Cardiac muscle cell (in vitro differentiated cells and primary cell): ENCODE measurements at regions not wholly inside any gene's neighbourhood (a gene's known extent, or its start where the extent isn't known, plus 50 kb on each side); places are given as distances from the start of the nearest gene placed in this dataset.

Experiments
- DNase-seq, 2 donors: peaks; one replicate each; pipeline versions ENCODE4 v3.0.0 to v3.0.0-alpha.2; 2010 to 2017; ENCODE audit warnings: low read depth in 1 of 2, low spot score in 1 of 2
- H3K27ac ChIP-seq: fragments of 200-600 bp; sonication (generic); 2 replicates; pipeline ENCODE4 v1.5.1; 2016
- H3K27me3 ChIP-seq: fragments of 200-600 bp; sonication (generic); 2 replicates; pipeline ENCODE4 v1.6.0; 2016; ENCODE audit warnings: control low read depth
- H3K36me3 ChIP-seq: fragments of 200-600 bp; sonication (generic); 2 replicates; pipeline ENCODE4 v1.5.1; 2016; ENCODE audit warnings: control low read depth
- H3K4me1 ChIP-seq: fragments of 200-600 bp; sonication (generic); 2 replicates; pipeline ENCODE4 v1.8.1; 2017; ENCODE audit warnings: low read depth, mild to moderate bottlenecking, mixed run types
- H3K4me3 ChIP-seq: fragments of 200-600 bp; sonication (generic); 2 replicates; pipeline ENCODE4 v1.5.1; 2016; ENCODE audit warnings: mild to moderate bottlenecking
- H3K9me3 ChIP-seq: fragments of 200-600 bp; sonication (generic); 2 replicates; pipeline ENCODE4 v1.5.1; 2017; ENCODE audit warnings: low read depth, mild to moderate bottlenecking, control low read depth
- TF ChIP-seq, protein P1 (sequence below): IDR thresholded peaks from 2 replicates; pipeline ENCODE4 v1.5.1; 2012; ENCODE audit warnings: low read depth, mild to moderate bottlenecking, low read length

DNA sequence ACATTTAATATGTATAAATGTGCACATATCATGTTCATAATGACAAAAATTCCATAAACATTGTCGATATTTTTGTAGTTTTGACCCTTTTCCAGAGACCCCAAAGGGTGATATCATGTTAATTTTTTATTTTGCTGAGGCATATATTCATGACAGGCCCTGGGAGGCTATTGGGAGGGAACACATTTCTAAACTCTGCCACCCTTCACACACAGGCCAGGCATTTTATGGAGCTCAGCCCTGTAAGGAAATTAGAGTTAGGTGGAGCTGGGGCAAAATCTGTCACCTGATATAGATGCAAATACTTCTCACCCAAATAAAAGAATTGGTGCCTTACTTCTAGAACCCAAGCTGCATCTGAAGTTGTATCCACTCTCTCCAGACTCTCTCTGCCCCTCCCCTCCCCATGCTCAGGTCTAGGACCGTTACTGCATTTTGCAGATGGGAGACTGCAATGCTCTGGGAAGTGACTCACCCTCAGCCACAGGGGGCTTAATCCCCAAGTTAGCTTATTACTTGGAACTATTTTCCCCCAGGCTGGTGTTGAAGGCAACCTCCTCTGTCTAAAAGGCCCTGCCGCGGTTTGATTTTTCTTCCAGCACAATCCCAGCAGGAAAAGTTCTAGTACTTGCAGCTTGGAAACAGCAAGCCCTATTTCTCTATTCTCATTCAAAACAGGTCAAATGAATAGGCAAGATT lies 238.9 kb downstream of the EMP1 start:
- Histone ChIP-seq H3K9me3 (no peaks in the 10 kb centered on the region), H3K27ac (no peak overlapping the region), H3K27me3 (no peaks in the 10 kb centered on the region), H3K4me3 (no peak overlapping the region), H3K36me3 (no peaks in the 10 kb centered on the region), H3K4me1 (peaks cover 6% of the 10 kb centered on the region)
- DNase-seq = no peak
- TF ChIP-seq, protein P1, sequence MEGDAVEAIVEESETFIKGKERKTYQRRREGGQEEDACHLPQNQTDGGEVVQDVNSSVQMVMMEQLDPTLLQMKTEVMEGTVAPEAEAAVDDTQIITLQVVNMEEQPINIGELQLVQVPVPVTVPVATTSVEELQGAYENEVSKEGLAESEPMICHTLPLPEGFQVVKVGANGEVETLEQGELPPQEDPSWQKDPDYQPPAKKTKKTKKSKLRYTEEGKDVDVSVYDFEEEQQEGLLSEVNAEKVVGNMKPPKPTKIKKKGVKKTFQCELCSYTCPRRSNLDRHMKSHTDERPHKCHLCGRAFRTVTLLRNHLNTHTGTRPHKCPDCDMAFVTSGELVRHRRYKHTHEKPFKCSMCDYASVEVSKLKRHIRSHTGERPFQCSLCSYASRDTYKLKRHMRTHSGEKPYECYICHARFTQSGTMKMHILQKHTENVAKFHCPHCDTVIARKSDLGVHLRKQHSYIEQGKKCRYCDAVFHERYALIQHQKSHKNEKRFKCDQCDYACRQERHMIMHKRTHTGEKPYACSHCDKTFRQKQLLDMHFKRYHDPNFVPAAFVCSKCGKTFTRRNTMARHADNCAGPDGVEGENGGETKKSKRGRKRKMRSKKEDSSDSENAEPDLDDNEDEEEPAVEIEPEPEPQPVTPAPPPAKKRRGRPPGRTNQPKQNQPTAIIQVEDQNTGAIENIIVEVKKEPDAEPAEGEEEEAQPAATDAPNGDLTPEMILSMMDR = no peak

DNA sequence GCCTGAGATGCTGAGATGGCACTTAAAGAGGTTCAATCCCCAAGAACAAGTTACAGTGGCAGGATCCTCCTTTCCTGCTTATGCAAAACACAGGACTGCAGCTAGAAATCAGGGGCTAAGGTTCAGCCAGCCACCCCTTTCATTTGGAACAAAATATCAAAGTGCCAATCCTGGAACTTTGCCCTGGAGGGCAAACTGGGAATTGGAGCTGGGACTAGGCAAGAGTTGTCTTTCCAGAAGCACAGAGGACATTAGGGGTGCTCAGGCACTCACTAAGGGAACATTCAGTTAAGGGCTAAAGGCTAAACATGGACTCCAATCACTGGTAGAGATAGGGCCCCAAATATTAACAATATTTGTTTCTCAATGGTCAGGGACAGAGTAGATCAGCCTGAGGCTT lies 237.2 kb downstream of the EMP1 start:
- DNase-seq = no peak

DNA sequence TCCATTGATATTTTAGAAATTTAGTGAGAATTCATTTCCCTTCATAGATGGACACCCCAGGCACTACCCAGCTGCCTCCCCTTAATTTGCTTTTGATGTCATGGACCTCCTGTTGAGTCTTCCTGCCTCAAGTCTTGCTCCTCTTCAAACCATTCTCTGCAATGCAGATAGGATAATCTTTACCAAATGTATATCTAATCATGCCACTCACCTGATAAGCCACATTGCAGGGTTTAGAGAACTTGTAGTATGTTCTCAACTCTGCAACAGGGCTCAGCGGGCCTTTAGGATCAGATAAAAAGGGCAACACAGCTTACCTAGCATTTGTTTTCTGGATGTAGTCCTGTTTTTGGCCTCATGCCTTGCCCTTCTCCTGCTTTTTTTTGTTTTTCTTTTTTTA lies 234.5 kb downstream of the EMP1 start:
- H3K36me3 ChIP-seq = no peaks in the 10 kb centered on the region
- DNase-seq = no peak
- H3K4me3 ChIP-seq = no peak overlapping the region
- no peak overlapping the region for H3K27ac ChIP-seq
- no peaks in the 10 kb centered on the region for H3K9me3 ChIP-seq
- TF ChIP-seq, protein P1 = no peak
- peaks cover 4% of the 10 kb centered on the region for H3K4me1 ChIP-seq
- H3K27me3 ChIP-seq = no peaks in the 10 kb centered on the region

More for the DNA sequence above, 237.2 kb downstream of the EMP1 start:
- no peaks in the 10 kb centered on the region for H3K27me3 ChIP-seq
- no peaks in the 10 kb centered on the region for H3K9me3 ChIP-seq
- H3K36me3 ChIP-seq = no peaks in the 10 kb centered on the region
- no peak overlapping the region for H3K27ac ChIP-seq
- no peak overlapping the region for H3K4me3 ChIP-seq
- peaks cover 6% of the 10 kb centered on the region for H3K4me1 ChIP-seq
- TF ChIP-seq, protein P1 = no peak

DNA sequence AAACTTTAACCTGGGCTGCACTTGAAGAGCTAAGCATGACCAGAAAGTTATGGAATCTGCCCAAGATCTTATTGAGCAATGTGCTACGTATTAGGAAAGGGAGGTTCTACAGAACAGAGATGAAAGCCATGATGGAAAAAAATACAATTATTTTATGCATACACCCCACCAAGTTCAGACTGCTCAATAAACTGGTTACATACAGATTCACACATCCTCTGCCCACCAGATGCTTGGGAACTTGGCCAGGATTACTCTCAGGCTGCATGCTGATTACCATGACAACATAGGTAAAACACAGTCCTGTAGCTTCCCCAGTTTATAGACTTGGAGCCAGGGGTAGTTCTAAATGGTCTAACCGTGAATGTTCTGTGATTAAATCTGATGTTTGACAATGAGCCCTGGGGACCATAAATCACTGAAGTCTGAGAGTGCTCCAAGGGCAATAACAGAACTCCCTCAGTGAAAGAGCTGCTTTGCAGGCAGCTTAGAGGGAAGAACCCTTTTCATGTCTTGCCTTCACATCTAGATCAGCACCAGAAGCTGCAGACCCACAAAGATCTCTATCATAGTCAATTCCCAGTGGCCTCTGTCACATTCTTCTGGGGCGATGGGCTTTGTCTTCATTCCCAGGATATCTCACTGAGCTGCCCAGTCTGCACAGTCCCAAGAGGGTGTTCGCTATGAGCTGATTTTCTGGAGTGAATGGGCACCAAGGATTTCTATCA lies 232.2 kb downstream of the EMP1 start:
- no peak for DNase-seq
- TF ChIP-seq, protein P1 = no peak
- Histone ChIP-seq H3K27ac (no peak overlapping the region), H3K4me1 (peaks cover 4% of the 10 kb centered on the region), H3K4me3 (no peak overlapping the region), H3K27me3 (no peaks in the 10 kb centered on the region), H3K36me3 (no peaks in the 10 kb centered on the region), H3K9me3 (no peaks in the 10 kb centered on the region)

DNA sequence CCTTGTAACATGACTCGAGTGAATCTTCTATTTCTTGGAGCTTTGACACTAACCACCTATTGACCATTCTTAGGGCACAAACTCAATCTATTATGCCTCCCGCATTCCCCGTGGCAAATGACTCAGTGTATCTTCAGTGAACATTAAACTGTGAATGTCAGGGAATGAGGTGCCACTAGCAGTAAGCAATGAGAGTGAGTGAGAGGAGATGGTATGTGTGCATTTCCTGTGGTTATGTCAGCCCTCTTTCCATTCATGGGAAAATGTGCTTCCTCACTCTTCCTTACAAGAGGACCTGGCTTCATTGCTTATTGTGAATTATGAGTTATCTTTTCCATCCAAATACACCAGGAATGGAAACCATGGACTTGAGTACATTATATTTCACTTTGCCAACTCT lies 229.2 kb downstream of the EMP1 start:
- Histone ChIP-seq H3K27ac (no peak overlapping the region), H3K4me3 (no peak overlapping the region), H3K27me3 (no peaks in the 10 kb centered on the region), H3K36me3 (no peaks in the 10 kb centered on the region), H3K9me3 (no peaks in the 10 kb centered on the region), H3K4me1 (peaks cover 4% of the 10 kb centered on the region)
- peak in 1 of 2 donors; percentile 36 for DNase-seq
- TF ChIP-seq, protein P1 = no peak
